ENCODE measurements at regions not wholly inside any gene's neighbourhood (a gene's known extent, or its start where the extent isn't known, plus 50 kb on each side); places are given as distances from the start of the nearest gene placed in this dataset.

GRCh38 chr9:16950051-16950450, 79.6 kb upstream of the BNC2 start:
- DNase-seq, result no peak

DNA sequence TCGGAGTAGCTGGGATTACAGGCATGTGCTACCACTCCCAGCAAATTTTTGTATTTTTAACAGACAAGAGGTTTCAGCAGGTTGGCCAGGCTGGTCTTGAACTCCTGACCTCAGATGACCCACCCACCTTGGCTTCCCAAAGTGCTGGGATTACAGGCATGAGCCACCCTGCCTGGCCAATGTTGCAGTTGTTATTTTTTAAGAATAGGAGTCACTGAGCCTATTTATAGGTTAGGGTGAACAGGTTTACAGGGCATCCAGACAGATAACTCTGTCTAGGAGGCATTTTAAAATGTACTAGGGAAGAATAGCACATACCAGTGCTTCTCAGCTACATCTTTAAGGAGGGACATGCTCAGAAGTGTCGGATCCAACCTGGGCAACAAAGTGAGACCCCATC, 60.1 kb upstream of the BNC2 start:
- no peak for DNase-seq

GRCh38 chr9:16928179-16928945, 57.9 kb upstream of the BNC2 start:
- DNase-seq, result no peak

- DNase-seq, result no peak
These were observed 55.0 kb upstream of the BNC2 start for GRCh38 chr9:16925426-16925825.

DNA sequence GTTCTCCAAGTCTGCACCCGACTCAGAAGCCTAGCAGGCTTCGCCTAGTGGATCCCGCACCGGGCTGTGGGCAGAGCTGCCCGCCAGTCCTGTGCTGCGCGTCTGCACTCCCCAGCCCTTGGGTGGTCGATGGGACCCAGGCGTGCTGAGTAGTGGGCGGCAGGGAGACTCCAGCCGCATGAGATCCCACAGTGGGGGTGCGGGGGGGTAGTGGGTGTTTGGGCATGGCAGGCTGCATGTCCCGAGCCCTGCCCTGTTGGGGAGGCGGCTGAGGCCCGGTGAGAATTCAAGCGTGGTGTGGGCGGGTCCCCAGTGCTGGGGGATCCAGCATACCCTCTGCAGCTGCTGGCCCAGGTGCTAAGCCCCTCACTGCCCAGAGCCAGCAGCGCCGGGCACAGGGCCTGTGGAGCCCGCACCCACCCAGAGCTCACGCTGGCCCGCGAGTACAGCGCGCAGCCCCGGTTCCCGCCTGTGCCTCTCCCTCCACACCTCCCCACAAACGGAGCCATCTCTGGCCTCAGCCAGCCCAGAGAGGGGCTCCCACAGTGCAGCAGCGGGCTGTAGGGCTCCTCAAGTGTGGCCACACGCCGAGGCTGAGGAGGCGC, 53.9 kb upstream of the BNC2 start:
- DNase-seq, result no peak

- no peak for DNase-seq
These were observed 51.4 kb upstream of the BNC2 start for GRCh38 chr9:16921855-16922254.

Data from NCI-H774 (cell line).